GM13976 (cell line): ENCODE measurements at regions not wholly inside any gene's neighbourhood (a gene's known extent, or its start where the extent isn't known, plus 50 kb on each side); places are given as distances from the start of the nearest gene placed in this dataset.

Source experiments
- DNase-seq: peaks from one replicate; pipeline ENCODE4 v3.0.0; 2012; ENCODE audit warnings: low spot score
- CTCF ChIP-seq: IDR thresholded peaks from 2 replicates; pipeline ENCODE4 v1.5.1; 2012; ENCODE audit warnings: borderline replicate concordance, mild to moderate bottlenecking; ENCODE audit not compliant: insufficient read depth; ENCODE audit errors: extremely low read depth, missing control alignments, control extremely low read depth
- in situ Hi-C: fragments of 300-500 bp; cut with MboI; formaldehyde crosslinking; loops from one replicate; pipeline ENCODE4 v1.12.0; 2022; ENCODE audit warnings: low sequenced_read_pairs, mixed read lengths, inconsistent platforms; ENCODE audit not compliant: unreplicated experiment

GRCh38 chr10:30114401-30114800 lies 55.0 kb upstream of the JCAD start:
- DNase-seq: no peak
- in situ Hi-C loops: no loop called here
- no peak for TF ChIP-seq CTCF

- no peak for DNase-seq
- no peak for TF ChIP-seq CTCF
- in situ Hi-C loops: no loop called here
Measured at GRCh38 chr10:30111340-30112022, 52.1 kb upstream of the JCAD start.
